Activated naive CD8-positive, alpha-beta T cell (primary cell): ENCODE measurements at regions not wholly inside any gene's neighbourhood (a gene's known extent, or its start where the extent isn't known, plus 50 kb on each side); places are given as distances from the start of the nearest gene placed in this dataset.

Source experiments
- H3K27ac Mint-ChIP-seq: one replicate; pipeline ENCODE4 v1.8.0; 2021; ENCODE audit warnings: mixed read lengths
- H3K27me3 Mint-ChIP-seq: one replicate; pipeline ENCODE4 v1.8.0; 2021; ENCODE audit warnings: mixed read lengths
- H3K36me3 Mint-ChIP-seq: one replicate; pipeline ENCODE4 v1.8.0; 2021; ENCODE audit warnings: mixed read lengths
- H3K4me1 Mint-ChIP-seq: one replicate; pipeline ENCODE4 v1.8.0; 2021; ENCODE audit warnings: low read depth, mixed read lengths
- H3K4me3 Mint-ChIP-seq: one replicate; pipeline ENCODE4 v1.8.0; 2021; ENCODE audit warnings: mild to moderate bottlenecking, mixed read lengths
- H3K9me3 Mint-ChIP-seq: one replicate; pipeline ENCODE4 v1.8.0; 2021; ENCODE audit warnings: low read depth, mixed read lengths

DNA sequence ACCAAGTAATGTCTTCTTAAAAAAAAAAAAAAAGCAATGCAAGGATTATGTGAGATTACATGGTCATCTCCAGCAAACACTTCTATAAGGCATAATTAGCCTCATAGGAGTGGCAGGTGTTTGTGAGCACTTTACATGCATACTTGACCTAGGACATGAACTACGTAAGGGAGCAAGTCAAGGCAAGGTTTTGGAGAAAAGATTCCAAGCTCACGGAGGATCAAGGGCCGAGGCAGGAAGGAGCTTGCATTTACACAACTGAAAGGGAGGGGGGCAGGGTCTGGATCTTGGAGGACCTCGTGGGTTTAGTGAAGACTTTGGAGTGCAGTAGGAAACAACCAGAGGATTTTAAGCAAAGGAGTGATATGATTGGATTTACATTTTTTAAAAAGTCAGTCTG lies 112.5 kb downstream of the CCER1 start:
- Mint-ChIP-seq H3K4me3 (no peak overlapping the region), H3K27me3 (peaks cover 3% of the 10 kb centered on the region), H3K27ac (no peak overlapping the region), H3K4me1 (no peaks in the 10 kb centered on the region), H3K9me3 (no peaks in the 10 kb centered on the region), H3K36me3 (no peaks in the 10 kb centered on the region)

DNA sequence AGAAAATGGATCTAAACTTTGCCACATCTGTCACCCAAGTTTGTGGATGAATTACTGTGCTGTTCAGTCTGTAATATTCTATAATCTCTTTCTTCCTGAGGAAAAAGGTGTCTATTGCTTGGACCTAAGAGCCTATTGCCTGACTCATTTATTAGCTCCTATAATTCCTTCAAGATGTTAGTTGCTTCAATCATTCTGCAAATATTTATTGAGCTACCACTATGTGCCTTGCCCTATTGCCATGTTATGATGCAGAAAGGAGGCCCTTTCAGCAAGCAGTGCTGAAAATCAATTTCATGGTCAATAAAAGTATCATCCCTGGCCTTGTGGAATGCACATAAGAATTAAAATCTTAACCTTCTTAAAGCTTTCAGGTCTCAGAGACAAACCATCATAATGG lies 113.6 kb downstream of the CCER1 start:
- no peaks in the 10 kb centered on the region for H3K4me1 Mint-ChIP-seq
- no peaks in the 10 kb centered on the region for H3K36me3 Mint-ChIP-seq
- no peak overlapping the region for H3K4me3 Mint-ChIP-seq
- no peaks in the 10 kb centered on the region for H3K27me3 Mint-ChIP-seq
- H3K27ac Mint-ChIP-seq, result no peak overlapping the region
- no peaks in the 10 kb centered on the region for H3K9me3 Mint-ChIP-seq

DNA sequence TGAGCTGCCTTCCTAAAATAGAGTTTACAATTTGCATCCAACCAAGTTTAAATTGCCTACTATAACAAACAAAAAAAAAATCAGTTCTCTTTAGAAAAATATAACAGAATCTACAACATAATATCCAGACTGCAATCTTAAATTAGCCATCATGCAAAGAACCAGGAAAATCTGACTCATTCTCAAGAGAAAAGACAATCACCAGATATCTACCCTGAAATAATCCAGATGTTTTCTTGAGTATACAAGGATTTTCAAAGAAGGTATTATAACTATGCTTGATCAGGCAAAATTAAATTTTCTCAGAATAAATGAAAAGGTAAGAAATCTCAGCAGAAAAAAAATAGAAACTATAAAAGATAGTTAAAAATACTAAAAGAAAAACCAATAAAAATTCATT lies 115.6 kb downstream of the CCER1 start:
- H3K9me3 Mint-ChIP-seq, result no peaks in the 10 kb centered on the region
- H3K4me1 Mint-ChIP-seq, result no peaks in the 10 kb centered on the region
- no peak overlapping the region for H3K4me3 Mint-ChIP-seq
- H3K36me3 Mint-ChIP-seq, result no peaks in the 10 kb centered on the region
- H3K27ac Mint-ChIP-seq, result no peak overlapping the region
- H3K27me3 Mint-ChIP-seq, result no peaks in the 10 kb centered on the region

DNA sequence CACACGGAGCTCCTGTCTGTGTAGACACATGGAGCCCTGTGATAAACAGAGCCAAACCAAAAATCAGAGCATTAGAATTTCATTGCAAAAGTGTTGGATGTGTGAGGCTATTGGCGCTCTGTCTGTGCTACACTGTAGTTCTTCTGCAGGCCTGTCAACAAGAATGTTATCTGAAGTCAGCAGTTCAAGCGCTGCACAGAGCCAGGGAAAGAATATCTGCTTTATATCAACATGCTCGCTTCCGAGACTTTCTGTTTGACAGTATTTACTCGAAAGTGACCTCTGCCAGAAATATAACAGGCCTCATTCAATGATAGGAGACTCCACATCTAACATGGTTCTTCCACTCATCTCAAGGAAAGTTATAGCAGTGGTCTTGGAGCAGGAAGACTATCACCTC lies 118.3 kb downstream of the CCER1 start:
- Mint-ChIP-seq H3K27me3 (no peaks in the 10 kb centered on the region), H3K36me3 (no peaks in the 10 kb centered on the region), H3K9me3 (no peaks in the 10 kb centered on the region), H3K4me3 (no peak overlapping the region), H3K4me1 (no peaks in the 10 kb centered on the region), H3K27ac (no peak overlapping the region)

- Mint-ChIP-seq H3K4me3 (no peak overlapping the region), H3K4me1 (no peaks in the 10 kb centered on the region), H3K27ac (no peak overlapping the region), H3K9me3 (no peaks in the 10 kb centered on the region), H3K27me3 (no peaks in the 10 kb centered on the region), H3K36me3 (no peaks in the 10 kb centered on the region)
Observed at GRCh38 chr12:90833228-90833627, 121.7 kb downstream of the CCER1 start.

- Mint-ChIP-seq H3K4me1 (no peaks in the 10 kb centered on the region), H3K4me3 (no peak overlapping the region), H3K27ac (no peak overlapping the region), H3K9me3 (no peaks in the 10 kb centered on the region), H3K27me3 (no peaks in the 10 kb centered on the region), H3K36me3 (no peaks in the 10 kb centered on the region)
Observed at GRCh38 chr12:90832427-90832826, 122.5 kb downstream of the CCER1 start.

GRCh38 chr12:90831712-90832111 lies 123.3 kb downstream of the CCER1 start:
- no peaks in the 10 kb centered on the region for H3K36me3 Mint-ChIP-seq
- no peaks in the 10 kb centered on the region for H3K4me1 Mint-ChIP-seq
- H3K27ac Mint-ChIP-seq, result no peak overlapping the region
- H3K9me3 Mint-ChIP-seq, result no peaks in the 10 kb centered on the region
- no peaks in the 10 kb centered on the region for H3K27me3 Mint-ChIP-seq
- H3K4me3 Mint-ChIP-seq, result no peak overlapping the region

- Mint-ChIP-seq H3K27ac (no peak overlapping the region), H3K4me1 (no peaks in the 10 kb centered on the region), H3K36me3 (no peaks in the 10 kb centered on the region), H3K27me3 (peaks cover 2% of the 10 kb centered on the region), H3K4me3 (no peak overlapping the region), H3K9me3 (no peaks in the 10 kb centered on the region)
Observed at GRCh38 chr12:90829044-90829443, 125.9 kb downstream of the CCER1 start.

DNA sequence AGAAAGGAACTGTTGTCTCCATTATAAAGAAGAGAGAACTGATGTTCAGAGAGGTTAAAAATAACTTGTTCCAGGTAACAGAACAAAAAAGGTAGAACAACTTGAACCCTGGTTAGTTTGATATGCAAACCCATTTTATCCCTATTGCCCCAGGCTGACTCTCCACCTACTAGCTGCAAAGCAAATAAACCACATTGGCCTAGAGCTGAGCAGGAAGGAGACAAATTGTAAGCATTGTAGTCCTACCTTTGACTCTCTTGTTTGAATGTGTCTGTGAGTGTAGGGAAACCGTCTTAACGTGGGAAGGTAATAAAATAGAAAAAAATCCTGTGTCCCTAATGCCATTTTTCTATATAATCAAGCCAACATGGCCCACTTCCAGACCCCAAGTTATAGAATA lies 126.4 kb downstream of the CCER1 start:
- Mint-ChIP-seq H3K36me3 (no peaks in the 10 kb centered on the region), H3K27me3 (peaks cover 2% of the 10 kb centered on the region), H3K4me3 (no peak overlapping the region)

DNA sequence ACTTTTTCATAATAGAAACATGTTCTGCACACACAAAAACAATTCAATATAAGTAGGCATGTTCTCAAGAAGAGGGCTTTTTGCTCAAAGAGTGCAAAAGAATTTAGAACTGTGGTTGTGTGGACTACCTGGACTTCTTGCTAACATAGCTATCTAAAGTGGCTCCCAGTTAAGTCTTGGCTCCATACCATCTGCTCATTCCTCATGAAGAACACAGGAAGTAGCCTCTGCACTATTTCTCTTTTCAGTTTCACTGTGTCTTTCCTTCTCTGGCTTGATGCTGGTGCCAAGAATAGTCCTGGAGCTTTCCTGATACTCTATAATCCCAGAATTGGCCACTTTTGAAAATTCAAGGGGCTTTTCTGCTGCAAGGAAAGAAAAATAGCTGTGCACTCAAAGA lies 127.4 kb downstream of the CCER1 start:
- Mint-ChIP-seq H3K4me1 (no peaks in the 10 kb centered on the region), H3K36me3 (no peaks in the 10 kb centered on the region), H3K27ac (no peak overlapping the region)

More for the DNA sequence above, 126.4 kb downstream of the CCER1 start:
- Mint-ChIP-seq H3K4me1 (no peaks in the 10 kb centered on the region), H3K9me3 (no peaks in the 10 kb centered on the region), H3K27ac (no peak overlapping the region)

DNA sequence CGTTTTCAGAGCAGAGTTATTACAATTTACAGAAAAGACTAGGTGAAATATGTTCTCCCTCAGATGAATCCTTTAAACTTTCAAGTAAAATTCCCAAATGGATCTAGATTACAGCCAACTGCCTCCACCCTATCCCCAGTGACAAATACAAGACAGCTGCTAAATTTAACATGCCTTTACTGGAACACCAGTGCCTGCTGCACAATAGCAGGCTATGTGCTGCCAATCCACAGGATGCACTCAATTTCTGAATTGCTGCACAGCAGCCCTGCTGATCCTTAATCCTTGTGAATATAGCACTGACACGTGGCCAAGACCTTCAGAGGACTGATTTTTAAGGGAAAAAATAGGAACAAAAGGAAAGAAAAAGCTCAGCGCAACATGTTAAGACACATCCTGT lies 128.9 kb downstream of the CCER1 start:
- H3K4me1 Mint-ChIP-seq, result no peaks in the 10 kb centered on the region
- H3K27me3 Mint-ChIP-seq, result peaks cover 2% of the 10 kb centered on the region
- no peaks in the 10 kb centered on the region for H3K9me3 Mint-ChIP-seq
- no peak overlapping the region for H3K4me3 Mint-ChIP-seq
- H3K27ac Mint-ChIP-seq, result no peak overlapping the region
- H3K36me3 Mint-ChIP-seq, result no peaks in the 10 kb centered on the region

More for the DNA sequence above, 127.4 kb downstream of the CCER1 start:
- Mint-ChIP-seq H3K4me3 (no peak overlapping the region), H3K27me3 (peaks cover 2% of the 10 kb centered on the region), H3K9me3 (no peaks in the 10 kb centered on the region)

DNA sequence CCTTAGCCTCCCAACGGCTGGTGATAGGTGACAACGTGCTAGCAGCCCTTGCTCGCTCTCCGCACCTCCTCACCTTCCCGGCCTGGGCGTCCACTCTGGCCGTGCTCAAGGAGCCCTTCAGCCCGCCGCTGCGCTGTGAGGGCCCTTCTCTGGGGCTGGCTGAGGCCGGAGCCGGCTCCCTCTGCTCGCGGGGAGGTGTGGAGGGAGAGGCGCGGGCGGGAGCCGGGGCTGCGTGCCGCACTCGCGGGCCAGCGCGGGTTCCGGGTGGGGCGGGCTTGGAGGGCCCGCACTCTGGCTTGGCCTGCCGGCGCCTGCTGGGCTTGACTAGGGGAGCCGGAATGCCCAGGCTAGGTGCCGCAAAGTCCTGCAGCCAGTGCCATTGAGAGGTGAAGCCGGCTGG lies 131.1 kb downstream of the CCER1 start:
- no peak overlapping the region for H3K27ac Mint-ChIP-seq
- H3K4me3 Mint-ChIP-seq, result no peak overlapping the region
- H3K4me1 Mint-ChIP-seq, result no peaks in the 10 kb centered on the region
- peaks cover 2% of the 10 kb centered on the region for H3K27me3 Mint-ChIP-seq
- H3K9me3 Mint-ChIP-seq, result no peaks in the 10 kb centered on the region
- no peaks in the 10 kb centered on the region for H3K36me3 Mint-ChIP-seq

DNA sequence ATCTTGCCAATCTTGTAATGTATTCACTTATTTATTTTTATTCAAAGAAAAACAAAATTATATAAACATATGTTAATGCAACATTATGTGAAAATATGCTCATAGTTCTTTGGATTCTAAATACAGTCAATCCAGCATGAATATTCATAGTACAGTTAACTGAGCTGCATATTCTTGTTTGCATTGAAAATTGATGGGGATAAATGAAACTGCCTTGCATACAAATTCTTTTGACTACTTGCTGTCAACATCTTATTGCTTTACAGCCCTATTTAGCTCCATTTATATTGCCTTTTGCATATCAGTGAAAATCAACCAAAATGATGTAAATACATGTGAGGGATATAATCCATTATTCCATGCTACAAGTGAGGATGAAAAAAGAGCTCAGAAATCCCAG lies 135.3 kb downstream of the CCER1 start:
- H3K4me1 Mint-ChIP-seq, result no peaks in the 10 kb centered on the region
- no peaks in the 10 kb centered on the region for H3K9me3 Mint-ChIP-seq
- no peak overlapping the region for H3K27ac Mint-ChIP-seq
- H3K4me3 Mint-ChIP-seq, result no peak overlapping the region
- H3K27me3 Mint-ChIP-seq, result no peaks in the 10 kb centered on the region
- no peaks in the 10 kb centered on the region for H3K36me3 Mint-ChIP-seq

DNA sequence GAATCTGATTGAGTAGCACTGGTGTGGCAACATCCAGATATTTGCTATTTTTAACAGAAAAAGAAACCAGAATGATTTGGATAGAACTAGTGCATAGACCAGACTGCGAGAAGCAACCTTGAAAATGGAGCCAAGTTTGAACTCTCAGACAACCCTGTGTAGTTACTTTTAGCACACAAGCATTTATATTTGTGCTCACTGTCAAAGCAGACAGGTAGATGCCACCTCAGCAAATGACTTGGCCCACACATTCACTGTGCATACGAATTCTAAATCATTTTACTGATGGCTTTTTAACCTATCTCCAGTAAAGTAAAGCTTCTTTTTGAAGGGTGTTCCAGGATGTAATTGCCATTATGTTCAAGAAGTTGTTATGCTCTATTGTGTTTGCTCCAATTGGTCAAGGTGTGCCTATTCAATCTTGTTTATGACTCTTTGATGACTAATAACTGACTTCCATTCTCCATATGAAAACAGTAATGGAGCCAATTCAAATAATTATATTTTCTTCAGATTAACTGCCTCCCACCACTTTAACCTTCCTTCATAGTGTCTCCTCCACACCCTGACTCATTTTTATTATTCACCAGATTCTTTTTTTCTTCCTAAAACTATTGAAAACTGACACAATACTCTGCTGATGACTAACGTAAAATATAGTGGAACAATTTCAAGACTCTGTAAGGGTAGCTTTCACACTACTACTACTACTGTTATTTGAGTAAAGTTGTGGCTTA lies 138.5 kb downstream of the CCER1 start:
- H3K36me3 Mint-ChIP-seq, result no peaks in the 10 kb centered on the region
- no peaks in the 10 kb centered on the region for H3K9me3 Mint-ChIP-seq
- no peaks in the 10 kb centered on the region for H3K4me1 Mint-ChIP-seq
- no peaks in the 10 kb centered on the region for H3K27me3 Mint-ChIP-seq
- no peak overlapping the region for H3K27ac Mint-ChIP-seq
- no peak overlapping the region for H3K4me3 Mint-ChIP-seq

DNA sequence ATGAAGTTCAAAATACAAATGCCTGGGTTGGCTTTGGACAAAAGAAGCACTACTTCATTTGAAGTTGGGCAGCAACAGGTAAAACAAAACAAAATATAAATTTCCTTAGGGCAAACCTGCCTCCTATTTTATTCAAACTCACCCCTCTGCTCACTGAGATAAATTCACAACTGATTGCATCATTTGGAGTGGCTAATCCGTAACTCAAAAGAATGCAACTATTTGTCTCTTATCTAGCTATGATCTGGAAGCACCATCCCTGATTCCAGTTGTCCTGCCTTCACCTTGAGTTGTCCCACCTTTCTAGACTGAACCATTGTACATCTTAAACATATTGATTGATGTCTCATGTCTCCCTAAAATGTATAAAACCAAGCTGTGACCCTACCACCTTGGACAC lies 145.0 kb downstream of the CCER1 start:
- no peaks in the 10 kb centered on the region for H3K36me3 Mint-ChIP-seq
- H3K9me3 Mint-ChIP-seq, result no peaks in the 10 kb centered on the region
- no peak overlapping the region for H3K27ac Mint-ChIP-seq
- H3K4me1 Mint-ChIP-seq, result no peaks in the 10 kb centered on the region
- no peak overlapping the region for H3K4me3 Mint-ChIP-seq
- peaks cover 3% of the 10 kb centered on the region for H3K27me3 Mint-ChIP-seq

- Mint-ChIP-seq H3K27me3 (peaks cover 3% of the 10 kb centered on the region), H3K4me1 (no peaks in the 10 kb centered on the region), H3K4me3 (no peak overlapping the region), H3K27ac (no peak overlapping the region), H3K36me3 (no peaks in the 10 kb centered on the region), H3K9me3 (no peaks in the 10 kb centered on the region)
Observed at GRCh38 chr12:90808568-90808967, 146.4 kb downstream of the CCER1 start.
